DOHH2 (cell line): ENCODE measurements at regions not wholly inside any gene's neighbourhood (a gene's known extent, or its start where the extent isn't known, plus 50 kb on each side); places are given as distances from the start of the nearest gene placed in this dataset.

Experiments used
- CTCF ChIP-seq: fragments of 200-600 bp; sonication (generic); IDR thresholded peaks from one replicate; pipeline ENCODE4 v1.5.1; 2014; ENCODE audit warnings: antibody characterized with exemption, mild to moderate bottlenecking, low read depth, low read length; ENCODE audit not compliant: poor library complexity, severe bottlenecking
- EZH2phosphoT487 ChIP-seq: fragments of 200-600 bp; sonication (generic); IDR thresholded peaks from 2 replicates; pipeline ENCODE4 v1.6.1; 2017; ENCODE audit warnings: borderline replicate concordance, mild to moderate bottlenecking, antibody characterized with exemption, low read length, moderate library complexity, mixed read lengths

DNA sequence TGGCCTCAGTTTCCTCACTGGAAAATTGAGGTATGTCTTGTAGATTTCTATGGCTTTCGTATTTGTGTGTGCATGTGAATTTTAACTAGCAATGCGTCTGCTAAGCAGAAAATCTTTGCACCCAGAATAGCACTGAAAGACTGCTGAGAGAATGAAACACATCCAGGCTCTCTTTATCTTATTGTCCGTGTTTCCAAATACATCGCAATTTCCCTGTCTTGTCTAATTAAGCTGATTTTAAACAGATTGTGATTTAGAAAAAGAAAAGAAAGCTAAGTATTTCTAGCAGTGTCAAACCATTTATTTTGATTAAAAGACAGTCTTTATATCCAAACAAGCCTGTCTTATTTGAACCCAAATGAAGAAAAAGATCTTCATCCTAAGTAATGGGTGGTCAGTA, 168.6 kb downstream of the PMP22 start:
- TF ChIP-seq CTCF (no peak), EZH2phosphoT487 (no peak)
